Keratinocyte (primary cell): ENCODE measurements at regions not wholly inside any gene's neighbourhood (a gene's known extent, or its start where the extent isn't known, plus 50 kb on each side); places are given as distances from the start of the nearest gene placed in this dataset.

Source experiments
- DNase-seq: peaks from one replicate; pipeline ENCODE4 v3.0.0-alpha.2; 2011; ENCODE audit warnings: low read depth, missing footprints, low spot score
- FAIRE-seq: peaks from 2 replicates; lab custom pipeline; 2011; peaks lifted over from hg19 to GRCh38; lab: Jason Lieb, UNC
- H2AFZ ChIP-seq: 2 replicates; pipeline ENCODE4 v1.6.0; 2012; ENCODE audit warnings: low read length, control low read depth, inconsistent platforms; ENCODE audit not compliant: control insufficient read depth
- H3K27ac ChIP-seq: 2 replicates; pipeline ENCODE4 v1.5.1; 2011; ENCODE audit warnings: low read length; ENCODE audit not compliant: control insufficient read depth, insufficient read depth
- H3K27me3 ChIP-seq: 3 replicates; pipeline ENCODE4 v1.6.0; 2011; ENCODE audit warnings: low read length; ENCODE audit not compliant: control insufficient read depth, insufficient read depth; ENCODE audit errors: extremely low read depth
- H3K36me3 ChIP-seq, 2 experiments: 2 replicates in 1 of 2; 3 replicates in 1 of 2; pipeline ENCODE4 v1.5.1; 2011; ENCODE audit warnings: low read length in 2 of 2, mild to moderate bottlenecking in 1 of 2; ENCODE audit not compliant: control insufficient read depth in 2 of 2, insufficient read depth in 2 of 2; ENCODE audit errors: extremely low read depth in 1 of 2
- H3K4me1 ChIP-seq: 3 replicates; pipeline ENCODE4 v1.5.1; 2011; ENCODE audit warnings: low read length; ENCODE audit not compliant: control insufficient read depth, insufficient read depth; ENCODE audit errors: extremely low read depth
- H3K4me2 ChIP-seq: 3 replicates; pipeline ENCODE4 v1.6.0; 2011; ENCODE audit warnings: low read depth, low read length; ENCODE audit not compliant: control insufficient read depth, insufficient read depth; ENCODE audit errors: extremely low read depth
- H3K4me3 ChIP-seq, 3 experiments: fragments of 200-600 bp in 1 of 3; sonication (generic) in 1 of 3; 2 replicates in 2 of 3; 3 replicates in 1 of 3; pipeline ENCODE4 v1.5.1; 2011 to 2016; ENCODE audit warnings: low read length in 3 of 3, mild to moderate bottlenecking in 3 of 3, control low read depth in 2 of 3, inconsistent platforms in 1 of 3, low read depth in 1 of 3, mixed read lengths in 1 of 3, mixed run types in 1 of 3, moderate library complexity in 1 of 3; ENCODE audit not compliant: control insufficient read depth in 2 of 3, insufficient read depth in 2 of 3; ENCODE audit errors: extremely low read depth in 1 of 3
- H3K79me2 ChIP-seq: 2 replicates; pipeline ENCODE4 v1.6.0; 2012; ENCODE audit warnings: low read length; ENCODE audit not compliant: control insufficient read depth, insufficient read depth
- H3K9ac ChIP-seq: 3 replicates; pipeline ENCODE4 v1.6.0; 2011; ENCODE audit warnings: low read length; ENCODE audit not compliant: control insufficient read depth, insufficient read depth; ENCODE audit errors: extremely low read depth
- H3K9me1 ChIP-seq: 3 replicates; pipeline ENCODE4 v1.6.0; 2011; ENCODE audit warnings: low read length; ENCODE audit not compliant: control insufficient read depth, insufficient read depth; ENCODE audit errors: extremely low read depth
- H3K9me3 ChIP-seq: 2 replicates; pipeline ENCODE4 v1.5.1; 2012; ENCODE audit warnings: low read depth, low read length; ENCODE audit not compliant: control insufficient read depth
- H4K20me1 ChIP-seq: 3 replicates; pipeline ENCODE4 v1.6.0; 2011; ENCODE audit warnings: low read length; ENCODE audit not compliant: control insufficient read depth, insufficient read depth; ENCODE audit errors: extremely low read depth
- CTCF ChIP-seq, 3 experiments: IDR thresholded peaks in 1 of 3; conservative IDR thresholded peaks in 1 of 3; optimal IDR thresholded peaks in 1 of 3; 2 replicates in 2 of 3; 3 replicates in 1 of 3; pipeline versions ENCODE3 to v1.5.1; 2011; ENCODE audit warnings: low read length in 3 of 3, mild to moderate bottlenecking in 3 of 3, moderate library complexity in 2 of 3, control low read depth in 1 of 3, inconsistent platforms in 1 of 3; ENCODE audit not compliant: insufficient read depth in 2 of 3; ENCODE audit errors: extremely low read depth in 1 of 3
- EZH2 ChIP-seq: IDR thresholded peaks from one replicate; pipeline ENCODE4 v1.6.1; 2012; ENCODE audit warnings: inconsistent platforms, mild to moderate bottlenecking, low read length, moderate library complexity
- dilution Hi-C: fragments of 300-500 bp; cut with MboI; formaldehyde crosslinking; loops from one replicate; pipeline ENCODE4 v1.7.0; 2020; ENCODE audit warnings: low sequenced_read_pairs; ENCODE audit not compliant: extremely low pct_ligation_motif_present

- FAIRE-seq = no peak
Observed at GRCh38 chr3:126253072-126253471, 72.7 kb upstream of the ALDH1L1 start.

GRCh38 chr3:126252373-126252772 lies 72.0 kb upstream of the ALDH1L1 start:
- no peaks in the 10 kb centered on the region for H3K36me3 ChIP-seq
- H4K20me1 ChIP-seq = no peaks in the 10 kb centered on the region
- H3K79me2 ChIP-seq = no peaks in the 10 kb centered on the region
- no peak overlapping the region for H3K4me3 ChIP-seq
- dilution Hi-C loops = no loop called here
- H3K9ac ChIP-seq = no peak overlapping the region
- TF ChIP-seq EZH2 (no peak), CTCF (optimal IDR thresholded peaks at IDR 0.05 in 1 of 3, IDR thresholded peaks at IDR 0.05 in 1 of 3, conservative IDR thresholded peaks at IDR 0.05 in 1 of 3; ENCODE audit: extremely low read depth in 1 of 3, insufficient read depth in 2 of 3, low read length in 3 of 3) (no peak)
- no peak overlapping the region for H2AFZ ChIP-seq
- no peaks in the 10 kb centered on the region for H3K4me1 ChIP-seq
- FAIRE-seq (no peak), DNase-seq (no peak)
- H3K9me3 ChIP-seq = no peaks in the 10 kb centered on the region
- peaks cover 3% of the 10 kb centered on the region for H3K27me3 ChIP-seq
- no peak overlapping the region for H3K4me2 ChIP-seq
- no peak overlapping the region for H3K27ac ChIP-seq
- H3K9me1 ChIP-seq = no peaks in the 10 kb centered on the region

More at GRCh38 chr3:126253072-126253471, 72.7 kb upstream of the ALDH1L1 start:
- Histone ChIP-seq H4K20me1 (no peaks in the 10 kb centered on the region), H3K27me3 (peaks cover 3% of the 10 kb centered on the region), H3K27ac (no peak overlapping the region), H3K9me1 (no peaks in the 10 kb centered on the region), H3K4me3 (no peak overlapping the region), H2AFZ (no peak overlapping the region), H3K4me2 (no peak overlapping the region), H3K9me3 (no peaks in the 10 kb centered on the region), H3K36me3 (no peaks in the 10 kb centered on the region), H3K79me2 (no peaks in the 10 kb centered on the region), H3K9ac (no peak overlapping the region), H3K4me1 (no peaks in the 10 kb centered on the region)
- dilution Hi-C loops = no loop called here
- no peak for DNase-seq
- TF ChIP-seq CTCF (optimal IDR thresholded peaks at IDR 0.05 in 1 of 3, IDR thresholded peaks at IDR 0.05 in 1 of 3, conservative IDR thresholded peaks at IDR 0.05 in 1 of 3; ENCODE audit: extremely low read depth in 1 of 3, insufficient read depth in 2 of 3, low read length in 3 of 3) (no peak), EZH2 (no peak)
